Stimulated activated CD4-positive, alpha-beta T cell treated with anti-CD3 and anti-CD28 coated beads, TNF-alpha, amount 100 ng/mL, for 24 hours (primary cell): ENCODE measurements at regions not wholly inside any gene's neighbourhood (a gene's known extent, or its start where the extent isn't known, plus 50 kb on each side); places are given as distances from the start of the nearest gene placed in this dataset.
"Not testable (repeated sequence)": the region's sequence is repeated elsewhere in the genome, so short reads cannot be mapped to it uniquely, and the experiment has no call there.

Source experiments
- DNase-seq, 3 experiments: peaks; one replicate each; pipeline ENCODE4 v3.0.0-alpha.2; 2020; ENCODE audit warnings: low read depth in 3 of 3

GRCh38 chr5:166178411-166179080 lies 2112.9 kb upstream of the WWC1 start:
- no peak for DNase-seq

GRCh38 chr5:166185185-166185584 lies 2106.3 kb upstream of the WWC1 start:
- no peak for DNase-seq

DNA sequence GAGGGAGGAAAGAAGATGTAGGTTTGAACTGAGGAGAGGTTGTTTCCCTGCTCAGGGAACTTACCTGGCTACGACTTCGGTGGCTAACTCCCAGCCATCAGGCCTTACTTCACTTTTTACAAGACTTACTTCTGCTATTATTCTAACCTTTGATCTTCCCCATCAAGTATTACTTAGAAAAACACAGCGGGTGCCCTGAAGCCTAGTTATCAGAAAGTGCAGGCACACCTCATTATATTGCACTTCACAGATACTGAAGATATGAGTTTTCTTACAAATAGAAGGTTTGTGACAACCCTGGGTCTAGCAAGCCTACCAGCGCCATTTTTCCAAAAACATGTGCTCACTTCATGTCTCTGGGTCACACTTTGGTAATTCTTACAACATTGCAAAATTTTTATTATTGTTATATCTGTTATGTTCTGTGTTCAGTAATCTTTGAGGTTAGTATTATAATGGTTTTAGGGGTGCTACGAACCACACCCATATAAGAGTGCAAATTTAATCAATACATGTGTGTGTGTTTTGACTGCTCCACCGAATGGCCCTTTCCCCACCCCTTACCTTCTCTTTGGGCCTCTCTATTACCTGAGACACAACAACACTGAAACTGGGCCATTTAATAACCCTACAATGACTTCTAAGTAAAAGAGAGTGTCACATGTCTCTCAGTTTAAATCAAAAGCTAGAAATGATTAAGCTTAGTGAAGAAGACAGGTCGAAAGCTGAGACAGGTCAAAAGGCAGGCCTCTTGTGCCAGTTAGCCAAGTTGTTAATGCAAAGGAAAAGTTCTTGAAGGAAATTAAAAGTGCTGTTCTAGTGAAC lies 2102.7 kb upstream of the WWC1 start:
- no peak for DNase-seq

DNA sequence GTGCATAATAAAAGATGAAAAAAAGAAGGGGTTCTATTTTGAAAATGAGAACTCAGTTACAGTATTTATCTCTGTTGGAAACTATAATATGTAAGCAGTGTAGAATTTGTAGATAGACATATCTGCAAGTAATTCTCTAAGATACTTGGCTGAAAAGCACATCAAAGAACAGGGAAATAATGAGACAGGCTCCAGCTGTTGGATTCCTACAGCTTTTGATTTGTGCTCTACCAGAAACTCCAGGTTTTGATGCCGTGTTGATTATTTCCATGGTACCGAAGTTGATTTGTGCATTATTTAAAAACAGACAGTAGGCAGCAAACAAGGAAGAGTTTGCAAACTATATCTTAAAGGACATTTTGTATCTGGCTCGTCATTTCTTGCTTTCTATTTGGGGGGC lies 2098.7 kb upstream of the WWC1 start:
- no peak for DNase-seq

GRCh38 chr5:166195981-166196380 lies 2095.5 kb upstream of the WWC1 start:
- no peak for DNase-seq

- DNase-seq, result no peak
These were observed 2090.9 kb upstream of the WWC1 start for GRCh38 chr5:166200532-166200931.

DNA sequence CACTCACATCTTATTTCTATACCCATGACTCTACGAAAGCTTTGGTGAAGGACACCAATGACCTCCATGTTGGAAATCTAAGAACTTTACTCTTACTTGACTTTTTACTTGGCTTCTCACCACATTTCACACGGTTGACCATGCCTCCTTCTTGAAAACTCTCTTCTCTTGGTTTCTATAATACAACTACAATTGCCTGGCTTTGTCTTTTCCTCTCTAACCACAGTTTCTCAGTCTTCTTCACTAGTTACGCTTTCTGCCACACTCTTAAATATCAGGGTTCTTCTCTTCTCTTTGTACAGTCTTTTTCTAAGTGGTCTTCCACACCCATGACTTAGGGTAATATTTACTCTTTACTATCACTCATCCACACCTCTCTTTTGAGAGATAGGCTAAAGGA lies 2079.8 kb upstream of the WWC1 start:
- no peak for DNase-seq

GRCh38 chr5:166236327-166236726 lies 2055.1 kb upstream of the WWC1 start:
- no peak for DNase-seq

- DNase-seq, result no peak
These were observed 2050.7 kb upstream of the WWC1 start for GRCh38 chr5:166240705-166241104.

- DNase-seq, result no peak
These were observed 2045.9 kb upstream of the WWC1 start for GRCh38 chr5:166245556-166245955.

DNA sequence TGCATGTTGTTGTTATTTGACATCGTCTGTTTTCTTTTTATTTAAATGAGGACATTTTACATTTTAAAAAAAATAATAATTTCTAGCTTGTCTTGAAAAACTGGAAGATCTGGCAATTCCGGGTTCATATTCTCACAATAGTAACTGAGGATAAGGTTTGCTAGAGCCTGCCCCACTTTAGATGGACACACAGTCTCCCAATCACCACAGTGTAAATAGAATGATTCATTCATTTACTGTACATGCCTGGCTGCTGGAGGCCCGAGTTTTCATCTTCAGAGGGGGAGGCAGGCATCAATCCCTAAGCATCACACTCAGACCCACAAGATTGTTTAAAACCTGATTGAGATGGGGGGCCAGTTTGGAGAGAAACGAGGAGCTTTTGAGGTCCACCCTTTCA lies 2039.7 kb upstream of the WWC1 start:
- DNase-seq, result no peak

GRCh38 chr5:166257661-166258060 lies 2033.8 kb upstream of the WWC1 start:
- DNase-seq, result no peak

DNA sequence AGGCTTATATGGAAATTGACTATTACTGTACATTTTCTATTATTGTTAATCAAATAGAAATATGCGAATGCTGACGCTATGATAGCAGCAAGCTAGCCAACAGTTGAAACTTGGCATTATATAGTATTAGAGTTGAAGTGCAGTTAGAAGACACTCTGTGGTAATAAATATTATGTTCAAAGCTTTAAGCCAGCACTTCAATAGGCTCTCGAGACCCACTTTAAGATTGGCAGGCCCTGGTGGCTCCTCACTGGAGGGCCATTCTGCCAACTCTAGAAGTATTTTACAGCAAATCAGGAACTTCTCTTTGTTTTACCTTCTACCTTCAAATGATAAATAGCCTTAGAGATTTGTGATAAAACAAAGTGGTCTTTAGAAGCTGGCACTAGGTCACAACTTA lies 2029.0 kb upstream of the WWC1 start:
- no peak for DNase-seq

GRCh38 chr5:166267907-166268306 lies 2023.5 kb upstream of the WWC1 start:
- no peak for DNase-seq

DNA sequence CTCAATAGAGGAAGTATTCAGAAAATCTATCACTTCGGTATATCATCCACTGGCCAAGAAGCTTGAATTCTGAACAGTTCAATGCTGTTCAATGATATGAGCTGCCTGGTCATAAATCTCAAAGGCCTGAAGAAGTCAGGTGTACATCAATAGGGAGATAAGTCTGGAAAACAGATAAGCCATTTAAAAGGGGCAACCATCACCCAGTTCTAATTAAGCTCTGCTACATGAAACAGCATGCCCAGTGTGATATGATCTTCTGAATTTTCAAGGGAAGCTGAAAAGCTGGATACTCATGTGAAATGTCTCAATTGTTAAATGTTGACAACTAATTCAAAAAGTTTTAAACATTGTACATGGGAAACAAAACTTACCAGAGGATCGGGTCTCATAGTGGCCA lies 2020.7 kb upstream of the WWC1 start:
- no peak for DNase-seq

- DNase-seq, result no peak
These were observed 2015.4 kb upstream of the WWC1 start for GRCh38 chr5:166276006-166276405.

- DNase-seq, result no peak
These were observed 2011.6 kb upstream of the WWC1 start for GRCh38 chr5:166279828-166280227.

- no peak for DNase-seq
These were observed 2010.0 kb upstream of the WWC1 start for GRCh38 chr5:166281433-166281832.

GRCh38 chr5:166282939-166283338 lies 2008.5 kb upstream of the WWC1 start:
- DNase-seq, result no peak

GRCh38 chr5:166285361-166285760 lies 2006.1 kb upstream of the WWC1 start:
- no peak for DNase-seq

DNA sequence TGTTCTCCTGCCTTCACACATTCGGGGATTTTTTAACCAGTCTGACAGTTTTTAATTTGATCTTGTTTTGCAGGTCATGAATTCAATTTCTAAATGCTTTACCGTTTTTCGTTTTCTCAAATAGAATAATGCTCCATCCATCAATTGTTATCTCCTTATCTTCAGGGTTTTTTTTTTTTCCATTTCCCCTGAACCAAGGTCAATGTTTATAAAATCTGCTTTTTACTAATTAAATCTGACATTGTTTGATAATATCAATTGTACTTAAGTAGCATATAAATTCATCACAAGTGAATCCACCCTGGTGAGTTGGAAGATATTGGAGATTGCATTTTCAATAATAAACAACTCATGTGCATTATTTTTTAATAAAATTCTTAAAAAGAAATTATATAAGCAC lies 2004.6 kb upstream of the WWC1 start:
- DNase-seq, result no peak

DNA sequence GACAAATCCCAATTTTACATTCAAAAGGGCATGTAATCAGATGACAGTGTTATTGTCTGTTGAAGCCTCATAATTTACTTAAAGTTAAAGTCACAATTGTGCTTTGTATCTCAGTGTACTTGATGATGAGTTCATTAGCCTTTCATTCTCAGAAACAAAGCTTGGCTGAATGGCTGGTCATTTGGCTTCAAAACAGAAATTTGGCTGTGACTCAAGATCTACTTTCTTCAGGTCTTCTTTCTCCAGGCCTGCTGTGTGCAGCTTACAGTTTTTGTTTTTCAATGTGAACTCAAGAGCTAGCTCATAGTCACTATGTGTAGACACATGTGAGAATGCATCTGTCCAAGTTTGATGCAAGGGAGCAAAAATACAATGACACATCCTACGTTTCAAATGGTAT lies 2003.6 kb upstream of the WWC1 start:
- no peak for DNase-seq

DNA sequence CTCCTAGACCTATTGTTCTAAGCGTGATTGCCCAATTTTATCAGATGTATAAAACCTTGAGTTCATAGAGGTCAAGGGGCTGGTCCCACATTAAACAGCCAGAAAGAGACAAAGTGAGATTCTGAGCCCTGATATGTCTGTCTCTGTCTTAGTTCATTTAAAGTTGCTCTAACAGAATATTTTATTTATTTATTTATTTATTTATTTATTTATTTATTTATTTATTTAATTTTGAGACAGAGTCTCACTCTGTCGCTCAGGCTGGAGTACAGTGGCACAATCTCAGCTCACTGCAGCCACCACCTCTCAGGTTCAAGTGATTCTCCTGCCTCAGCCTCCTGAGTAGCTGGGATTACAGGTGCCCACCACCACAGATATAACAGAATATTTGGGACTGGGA lies 1999.6 kb upstream of the WWC1 start:
- not testable (repeated sequence) for DNase-seq

DNA sequence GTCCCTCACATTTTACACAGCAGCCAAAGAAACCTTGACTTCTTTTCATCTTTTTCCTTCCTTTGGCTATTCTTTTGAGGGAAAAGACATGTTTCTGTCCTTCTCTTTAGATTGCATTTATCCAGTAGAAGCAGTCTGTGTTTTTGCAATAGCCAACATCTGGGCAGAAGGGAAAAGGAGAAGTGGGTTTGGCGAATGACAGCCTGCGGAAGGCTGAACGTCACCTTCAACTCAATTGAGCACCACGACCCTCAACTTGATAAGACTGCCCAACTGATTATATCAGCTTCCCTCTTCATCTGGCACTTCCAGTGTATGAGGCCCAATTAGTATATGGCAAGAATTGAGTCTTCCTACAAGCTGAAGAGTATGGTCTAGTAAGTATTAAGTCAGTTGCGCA lies 1997.6 kb upstream of the WWC1 start:
- DNase-seq, result no peak
